CD14-positive monocyte (primary cell): ENCODE measurements at regions not wholly inside any gene's neighbourhood (a gene's known extent, or its start where the extent isn't known, plus 50 kb on each side); places are given as distances from the start of the nearest gene placed in this dataset.

Experiments
- DNase-seq, 3 donors: peaks; one replicate each; pipeline ENCODE4 v3.0.0-alpha.2; 2011 to 2022
- H2AFZ ChIP-seq: 2 replicates; pipeline ENCODE4 v1.6.0; 2012; ENCODE audit warnings: mild to moderate bottlenecking, low read depth, low read length, inconsistent platforms; ENCODE audit not compliant: insufficient read depth, poor library complexity, severe bottlenecking
- H3K27ac ChIP-seq, 2 donors: 1 replicate in 1 of 2; 2 replicates in 1 of 2; pipeline ENCODE4 v1.5.1; 2012 to 2013; ENCODE audit warnings: low read length in 2 of 2, control low read depth in 1 of 2, inconsistent platforms in 1 of 2, low read depth in 1 of 2, mild to moderate bottlenecking in 1 of 2
- H3K27me3 ChIP-seq, 2 donors: one replicate each; pipeline versions ENCODE4 v1.6.0 to v1.6.1; 2011 to 2013; ENCODE audit warnings: low read length in 2 of 2; ENCODE audit not compliant: control insufficient read depth in 2 of 2, insufficient read depth in 2 of 2
- H3K36me3 ChIP-seq, 2 donors: replicated peaks in 1 of 2; 1 replicate in 1 of 2; 2 replicates in 1 of 2; pipeline versions ENCODE4 v1.5.1 to v1.6.1; 2012 to 2013; ENCODE audit warnings: low read length in 2 of 2, control low read depth in 1 of 2, inconsistent platforms in 1 of 2, mild to moderate bottlenecking in 1 of 2; ENCODE audit not compliant: insufficient read depth in 2 of 2, control insufficient read depth in 1 of 2
- H3K4me1 ChIP-seq, 2 donors: 1 replicate in 1 of 2; 2 replicates in 1 of 2; pipeline versions ENCODE4 v1.5.1 to v1.6.1; 2012 to 2013; ENCODE audit warnings: low read length in 2 of 2, control low read depth in 1 of 2, inconsistent platforms in 1 of 2, mild to moderate bottlenecking in 1 of 2, moderate library complexity in 1 of 2; ENCODE audit not compliant: insufficient read depth in 2 of 2, control insufficient read depth in 1 of 2
- H3K4me2 ChIP-seq: replicated peaks from 2 replicates; pipeline ENCODE3; 2012; ENCODE audit warnings: low read length, moderate library complexity, mild to moderate bottlenecking; ENCODE audit not compliant: poor library complexity, severe bottlenecking; ENCODE audit errors: extremely low read depth
- H3K4me3 ChIP-seq, 3 experiments: fragments of 200-600 bp in 1 of 3; sonication (generic) in 1 of 3; replicated peaks in 1 of 3; 1 replicate in 2 of 3; 2 replicates in 1 of 3; pipeline ENCODE4 v1.5.1; 2011 to 2013; ENCODE audit warnings: low read length in 3 of 3, mild to moderate bottlenecking in 3 of 3, control low read depth in 2 of 3, low read depth in 2 of 3, inconsistent platforms in 1 of 3, moderate library complexity in 1 of 3
- H3K79me2 ChIP-seq: 2 replicates; pipeline ENCODE4 v1.6.0; 2012; ENCODE audit warnings: mild to moderate bottlenecking, control low read depth, inconsistent platforms, low read length, moderate library complexity; ENCODE audit not compliant: insufficient read depth
- H3K9ac ChIP-seq: 2 replicates; pipeline ENCODE4 v1.6.0; 2017; ENCODE audit warnings: low read length, mild to moderate bottlenecking; ENCODE audit not compliant: insufficient read depth, poor library complexity, severe bottlenecking
- H3K9me3 ChIP-seq, 2 donors: replicated peaks in 1 of 2; 1 replicate in 1 of 2; 2 replicates in 1 of 2; pipeline versions ENCODE4 v1.5.1 to v1.6.1; 2012 to 2013; ENCODE audit warnings: low read length in 2 of 2, control low read depth in 1 of 2; ENCODE audit not compliant: control insufficient read depth in 1 of 2, insufficient read depth in 1 of 2
- H4K20me1 ChIP-seq: 2 replicates; pipeline ENCODE4 v1.6.0; 2012; ENCODE audit warnings: mild to moderate bottlenecking, low read length, control low read depth, moderate library complexity; ENCODE audit not compliant: insufficient read depth
- H3K27ac Mint-ChIP-seq, 7 donors: one replicate each; pipeline ENCODE4 v1.8.0; 2020; ENCODE audit warnings: mild to moderate bottlenecking in 7 of 7, mixed read lengths in 7 of 7, moderate library complexity in 6 of 7, inconsistent platforms in 2 of 7
- H3K27me3 Mint-ChIP-seq, 3 donors: one replicate each; pipeline ENCODE4 v1.8.0; 2021 to 2022; ENCODE audit warnings: low read depth in 3 of 3, mild to moderate bottlenecking in 3 of 3, mixed read lengths in 3 of 3, moderate library complexity in 3 of 3, inconsistent platforms in 1 of 3
- H3K36me3 Mint-ChIP-seq, 2 donors: one replicate each; pipeline ENCODE4 v1.8.0; 2020; ENCODE audit warnings: mixed read lengths in 2 of 2, inconsistent platforms in 1 of 2, mild to moderate bottlenecking in 1 of 2
- H3K4me1 Mint-ChIP-seq: one replicate; pipeline ENCODE4 v1.8.0; 2020; ENCODE audit warnings: mild to moderate bottlenecking, mixed read lengths
- H3K4me3 Mint-ChIP-seq, 2 donors: one replicate each; pipeline ENCODE4 v1.8.0; 2020; ENCODE audit warnings: mild to moderate bottlenecking in 2 of 2, mixed read lengths in 2 of 2, moderate library complexity in 1 of 2
- H3K9me3 Mint-ChIP-seq, 7 donors: one replicate each; pipeline ENCODE4 v1.8.0; 2020 to 2022; ENCODE audit warnings: mixed read lengths in 7 of 7, mild to moderate bottlenecking in 6 of 7, moderate library complexity in 6 of 7, inconsistent platforms in 2 of 7
- WGBS: methylation state at CpG from one replicate; pipeline ENCODE4 v1.1.5; 2013; ENCODE audit warnings: missing lambda C conversion rate; ENCODE audit not compliant: insufficient coverage; 5-methylcytosine and 5-hydroxymethylcytosine counted together
- intact Hi-C, 2 donors: fragments of 100-400 bp; cut with micrococcal nuclease; formaldehyde crosslinking; loops; one replicate each; pipeline versions ENCODE4 v1.15.0 to v1.15.1; 2023
- TF ChIP-seq, protein P1 (sequence below): fragments of 200-600 bp; IDR thresholded peaks from one replicate; pipeline ENCODE4 v1.8.0; 2022; ENCODE audit warnings: antibody characterized with exemption, mild to moderate bottlenecking

DNA sequence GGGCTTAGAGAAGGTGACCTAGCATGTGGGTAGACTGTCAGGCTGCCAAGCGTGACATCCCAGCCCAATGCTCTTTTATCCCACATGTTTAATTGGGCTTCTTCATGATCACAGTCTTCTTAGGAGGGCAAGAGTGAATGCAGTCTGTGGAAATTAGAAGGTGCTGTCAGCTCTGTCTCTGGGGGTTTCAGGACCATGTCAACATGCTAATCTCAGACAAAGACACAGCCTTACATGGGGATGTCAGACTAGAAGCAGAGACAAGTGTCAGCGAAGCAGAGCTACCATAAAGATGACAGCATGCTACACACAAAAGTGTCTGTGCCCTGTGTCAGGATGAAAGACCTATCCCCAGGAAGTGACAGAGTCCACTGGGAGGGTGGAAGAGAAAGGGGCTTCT lies 120.1 kb upstream of the SLC25A36 start:
- 100% methylated on average over 1 of the region's 2 CpGs for WGBS
- no peak overlapping the region for H3K4me3 ChIP-seq
- H3K36me3 ChIP-seq: no peaks in the 10 kb centered on the region
- peaks cover 0 to 3% (median 0%) of the 10 kb centered on the region in 7 donors for H3K9me3 Mint-ChIP-seq
- peaks cover 13% of the 10 kb centered on the region for H3K4me1 Mint-ChIP-seq
- TF ChIP-seq, protein P1, sequence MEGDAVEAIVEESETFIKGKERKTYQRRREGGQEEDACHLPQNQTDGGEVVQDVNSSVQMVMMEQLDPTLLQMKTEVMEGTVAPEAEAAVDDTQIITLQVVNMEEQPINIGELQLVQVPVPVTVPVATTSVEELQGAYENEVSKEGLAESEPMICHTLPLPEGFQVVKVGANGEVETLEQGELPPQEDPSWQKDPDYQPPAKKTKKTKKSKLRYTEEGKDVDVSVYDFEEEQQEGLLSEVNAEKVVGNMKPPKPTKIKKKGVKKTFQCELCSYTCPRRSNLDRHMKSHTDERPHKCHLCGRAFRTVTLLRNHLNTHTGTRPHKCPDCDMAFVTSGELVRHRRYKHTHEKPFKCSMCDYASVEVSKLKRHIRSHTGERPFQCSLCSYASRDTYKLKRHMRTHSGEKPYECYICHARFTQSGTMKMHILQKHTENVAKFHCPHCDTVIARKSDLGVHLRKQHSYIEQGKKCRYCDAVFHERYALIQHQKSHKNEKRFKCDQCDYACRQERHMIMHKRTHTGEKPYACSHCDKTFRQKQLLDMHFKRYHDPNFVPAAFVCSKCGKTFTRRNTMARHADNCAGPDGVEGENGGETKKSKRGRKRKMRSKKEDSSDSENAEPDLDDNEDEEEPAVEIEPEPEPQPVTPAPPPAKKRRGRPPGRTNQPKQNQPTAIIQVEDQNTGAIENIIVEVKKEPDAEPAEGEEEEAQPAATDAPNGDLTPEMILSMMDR: no peak
- no peak overlapping the region for H3K9ac ChIP-seq
- H3K27me3 ChIP-seq: no peaks in the 10 kb centered on the region
- no peaks in the 10 kb centered on the region for H3K27me3 Mint-ChIP-seq
- intact Hi-C loops: no loop called here
- no peak overlapping the region for H3K4me3 Mint-ChIP-seq
- H3K4me2 ChIP-seq: no peak overlapping the region
- DNase-seq: no peak
- no peak overlapping the region for H3K27ac ChIP-seq
- no peaks in the 10 kb centered on the region for H3K9me3 ChIP-seq
- no peak overlapping the region for H3K27ac Mint-ChIP-seq
- peaks cover 0 to 13% of the 10 kb centered on the region in 2 donors for H3K4me1 ChIP-seq
- no peaks in the 10 kb centered on the region for H3K79me2 ChIP-seq
- H4K20me1 ChIP-seq: no peaks in the 10 kb centered on the region
- H3K36me3 Mint-ChIP-seq: no peaks in the 10 kb centered on the region
- H2AFZ ChIP-seq: no peak overlapping the region

DNA sequence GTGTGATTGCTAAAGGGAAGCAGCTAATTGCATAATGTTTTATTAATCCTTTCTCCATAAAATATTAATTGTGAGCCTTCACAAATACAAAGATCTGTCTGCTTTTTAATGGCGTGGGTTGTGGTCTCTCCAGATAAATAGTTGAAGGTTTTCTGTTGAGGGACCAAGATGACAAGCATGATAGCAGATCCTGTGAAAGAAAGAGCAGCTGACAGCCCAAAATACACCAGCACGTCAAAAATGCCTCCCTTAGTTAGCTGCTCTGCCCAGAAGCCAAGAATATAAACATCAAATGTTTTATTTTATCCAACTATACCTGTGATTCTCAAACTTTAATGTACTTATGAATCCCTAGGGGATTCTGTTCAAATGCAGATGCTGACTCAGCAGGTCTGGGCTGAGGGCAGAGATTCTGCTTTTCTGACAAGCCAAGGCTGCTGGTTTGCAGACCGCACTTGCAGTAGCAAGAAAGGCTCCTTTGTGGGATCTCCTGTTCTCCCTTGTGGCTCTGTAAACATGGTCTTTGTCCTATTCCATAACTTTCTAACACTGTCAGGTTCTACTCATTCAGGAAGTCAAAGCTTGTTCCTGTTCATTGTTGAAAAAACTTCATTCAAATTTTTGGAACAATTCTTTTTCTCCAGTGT lies 119.1 kb upstream of the SLC25A36 start:
- H3K9ac ChIP-seq: no peak overlapping the region
- 71% methylated on average over 1 of the region's 3 CpGs for WGBS
- no peak for DNase-seq
- no peaks in the 10 kb centered on the region for H3K36me3 ChIP-seq
- Mint-ChIP-seq H3K36me3 (no peaks in the 10 kb centered on the region), H3K27me3 (no peaks in the 10 kb centered on the region), H3K9me3 (peaks cover 0 to 3% (median 0%) of the 10 kb centered on the region in 7 donors), H3K4me1 (peaks cover 12% of the 10 kb centered on the region), H3K4me3 (no peak overlapping the region), H3K27ac (no peak overlapping the region)
- no peak overlapping the region for H3K4me3 ChIP-seq
- H3K4me1 ChIP-seq: peaks cover 0 to 9% of the 10 kb centered on the region in 2 donors
- intact Hi-C loops: no loop called here
- H3K79me2 ChIP-seq: no peaks in the 10 kb centered on the region
- H3K9me3 ChIP-seq: no peaks in the 10 kb centered on the region
- no peak overlapping the region for H2AFZ ChIP-seq
- TF ChIP-seq, protein P1: no peak
- H3K4me2 ChIP-seq: no peak overlapping the region
- no peaks in the 10 kb centered on the region for H4K20me1 ChIP-seq
- no peak overlapping the region for H3K27ac ChIP-seq
- H3K27me3 ChIP-seq: no peaks in the 10 kb centered on the region
